HG03108 (cell line): ENCODE measurements at regions not wholly inside any gene's neighbourhood (a gene's known extent, or its start where the extent isn't known, plus 50 kb on each side); places are given as distances from the start of the nearest gene placed in this dataset.
"Not testable (repeated sequence)": the region's sequence is repeated elsewhere in the genome, so short reads cannot be mapped to it uniquely, and the experiment has no call there.

Experiments used
- ATAC-seq: cut with Tn5 transposase; IDR thresholded peaks from one replicate; pipeline ENCODE4 v1.9.1; 2021; ENCODE audit warnings: moderate library complexity; ENCODE audit not compliant: unreplicated experiment

DNA sequence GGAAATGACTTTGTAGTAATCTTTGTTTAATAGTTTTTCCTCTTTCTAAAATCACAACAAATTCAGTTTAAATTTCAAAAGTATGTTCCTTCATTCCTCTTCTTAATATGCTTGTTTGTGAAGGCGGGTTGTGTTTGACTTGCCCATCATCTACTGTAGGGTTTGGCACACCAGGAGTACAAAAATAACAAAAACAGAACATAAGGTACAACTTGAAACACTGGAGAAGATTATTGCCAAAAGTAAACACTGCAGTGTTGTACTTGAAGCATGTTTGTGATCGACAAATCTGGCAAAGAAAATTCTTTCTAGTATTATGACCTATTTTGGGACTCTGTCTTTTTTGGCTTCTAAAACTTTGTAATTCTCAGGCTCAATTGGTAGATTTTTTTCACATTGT, 518.6 kb downstream of the SLITRK5 start:
- ATAC-seq = no peak

DNA sequence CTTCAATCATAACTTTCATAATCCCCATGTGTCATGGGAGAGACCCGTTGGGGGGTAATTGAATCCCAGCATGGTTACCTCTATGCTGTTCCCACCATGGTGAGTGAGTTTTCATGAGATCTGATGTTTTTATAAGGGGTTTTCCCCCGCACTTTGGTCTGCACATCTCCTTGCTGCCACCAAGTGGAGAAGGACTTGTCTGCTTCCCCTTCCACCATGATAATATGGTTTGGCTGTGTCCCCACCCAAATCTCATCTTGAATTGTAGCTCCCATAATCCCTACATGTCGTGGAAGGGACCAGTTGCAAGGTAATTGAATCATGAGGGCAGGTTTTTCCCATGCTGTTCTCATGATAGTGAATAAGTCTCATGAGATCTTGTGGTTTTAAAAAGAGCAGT, 524.9 kb downstream of the SLITRK5 start:
- ATAC-seq = no peak

DNA sequence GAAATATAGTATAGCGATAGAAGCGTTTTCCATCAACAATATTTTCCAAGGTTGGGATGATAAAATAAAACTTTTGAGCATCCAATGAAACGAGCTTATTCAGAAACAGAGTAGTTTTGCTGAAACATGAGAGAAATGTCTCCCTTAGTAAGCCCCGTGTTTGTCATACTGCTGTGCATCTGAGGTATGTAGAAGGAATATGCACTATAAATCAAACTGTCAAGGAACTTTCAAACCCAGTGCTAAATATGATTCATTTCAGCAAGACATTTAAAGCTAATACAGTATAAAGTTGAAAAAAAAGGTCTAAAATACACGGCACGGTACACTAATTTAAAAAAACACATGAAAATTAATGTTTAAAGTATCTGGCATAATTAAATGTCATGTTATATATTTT, 546.2 kb downstream of the SLITRK5 start:
- no peak for ATAC-seq

DNA sequence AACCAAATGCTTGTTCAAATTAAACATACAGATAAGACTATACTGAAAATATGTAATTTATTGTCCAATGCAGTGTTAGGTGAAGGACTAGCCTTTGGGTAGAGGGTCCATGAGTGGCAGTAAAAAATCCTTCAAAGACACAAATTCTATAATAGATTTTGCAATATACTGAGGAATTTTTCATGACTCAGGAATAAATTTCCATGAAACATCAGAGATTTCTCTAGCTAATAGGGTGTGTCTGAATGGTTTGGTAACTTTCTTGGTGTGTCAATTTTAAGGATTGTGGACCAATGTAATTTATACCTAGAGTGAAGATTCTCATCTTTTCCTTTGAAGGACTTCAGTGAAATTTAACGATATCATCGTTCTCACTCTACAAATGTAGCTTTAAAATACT, 546.7 kb downstream of the SLITRK5 start:
- ATAC-seq = no peak

DNA sequence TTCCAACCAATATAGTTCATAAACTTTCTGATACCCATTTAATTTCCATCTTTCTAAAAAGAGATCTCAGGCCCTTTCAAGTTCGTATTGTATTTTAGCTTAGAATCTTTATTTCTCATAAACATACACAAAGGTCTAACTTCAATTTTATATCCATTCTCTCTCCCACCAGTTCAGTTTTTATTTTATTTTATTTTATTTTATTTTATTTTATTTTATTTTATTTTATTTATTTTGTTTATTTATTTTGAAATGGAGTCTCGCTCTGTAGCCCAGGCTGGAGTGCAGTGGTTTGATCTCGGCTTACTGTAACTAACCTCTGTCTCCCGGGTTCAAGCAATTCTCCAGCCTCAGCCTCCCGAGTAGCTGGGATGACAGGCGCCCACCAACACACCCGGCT, 552.8 kb downstream of the SLITRK5 start:
- no peak for ATAC-seq

DNA sequence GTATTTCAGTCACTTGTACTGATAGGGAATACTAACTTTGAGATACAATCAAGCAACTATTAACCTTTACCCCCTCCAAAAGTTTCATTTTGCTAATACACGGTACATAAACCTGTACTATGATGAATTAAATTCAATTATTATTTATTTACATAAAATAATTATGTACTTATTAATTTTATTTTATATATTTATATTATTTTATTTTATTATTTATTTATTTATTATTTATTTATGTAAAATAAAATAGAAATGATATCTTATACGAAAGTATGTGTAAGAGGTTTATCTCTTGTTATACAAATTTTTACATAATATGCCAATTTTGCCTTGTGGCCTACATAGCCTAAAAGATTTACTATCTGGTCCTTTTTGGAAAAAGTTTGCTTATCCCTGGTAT, 564.3 kb downstream of the SLITRK5 start:
- ATAC-seq = no peak

DNA sequence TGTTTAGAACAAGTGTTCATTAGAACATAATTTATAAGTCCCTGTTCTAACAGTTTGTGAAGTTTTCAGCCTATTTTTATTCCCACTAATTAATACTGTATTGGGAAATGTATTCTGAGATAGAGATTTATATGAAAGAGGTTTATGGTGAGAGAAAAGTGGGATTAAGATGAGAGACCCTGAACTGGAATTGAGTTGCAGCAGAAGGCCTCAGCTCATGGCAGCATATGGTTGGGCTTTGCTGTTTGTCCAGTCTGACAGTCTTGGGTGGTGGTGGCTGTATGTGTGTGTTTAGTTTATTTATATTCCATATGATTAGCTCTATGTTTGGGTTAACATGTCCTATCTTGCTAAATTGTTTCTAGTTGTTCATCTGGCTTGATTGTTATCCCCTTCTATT, 575.1 kb downstream of the SLITRK5 start:
- no peak for ATAC-seq

DNA sequence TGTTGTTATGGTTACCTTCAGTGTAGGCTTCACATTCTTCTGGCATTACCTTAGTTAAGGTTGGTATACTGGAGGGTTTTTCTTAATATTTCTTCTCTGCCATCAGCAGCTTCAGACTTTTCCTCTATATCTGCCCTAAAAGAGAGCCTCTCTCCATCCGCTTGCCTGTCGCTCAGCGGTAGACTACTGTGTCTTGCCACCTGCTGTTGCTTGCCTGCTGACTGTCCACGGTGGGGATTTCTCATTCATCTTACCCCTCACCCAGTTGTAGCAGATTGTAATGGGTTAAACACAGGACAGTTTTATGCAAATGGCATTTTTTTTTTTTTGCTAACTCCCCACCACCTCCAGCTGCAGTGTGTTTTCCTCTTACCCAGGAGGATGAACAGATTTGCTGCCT, 577.2 kb downstream of the SLITRK5 start:
- no peak for ATAC-seq

DNA sequence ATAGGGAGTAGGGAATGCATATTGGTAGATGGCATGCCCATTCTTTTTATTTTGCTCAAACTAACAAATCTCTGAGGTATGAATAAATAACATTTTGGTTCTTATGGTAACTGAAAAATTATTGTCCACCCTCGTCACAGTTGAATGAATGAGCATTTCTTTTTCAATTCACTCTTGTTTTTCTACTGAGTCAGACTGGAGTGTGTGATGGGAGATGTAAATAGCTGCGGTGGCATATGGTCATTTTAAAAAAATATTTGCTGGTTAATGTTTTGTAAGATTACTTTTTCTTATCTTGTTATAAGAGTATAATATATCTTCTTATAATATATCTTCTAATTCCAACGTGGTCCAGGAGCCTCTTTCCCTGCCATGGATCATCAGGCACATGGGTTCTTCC, 586.5 kb downstream of the SLITRK5 start:
- no peak for ATAC-seq

DNA sequence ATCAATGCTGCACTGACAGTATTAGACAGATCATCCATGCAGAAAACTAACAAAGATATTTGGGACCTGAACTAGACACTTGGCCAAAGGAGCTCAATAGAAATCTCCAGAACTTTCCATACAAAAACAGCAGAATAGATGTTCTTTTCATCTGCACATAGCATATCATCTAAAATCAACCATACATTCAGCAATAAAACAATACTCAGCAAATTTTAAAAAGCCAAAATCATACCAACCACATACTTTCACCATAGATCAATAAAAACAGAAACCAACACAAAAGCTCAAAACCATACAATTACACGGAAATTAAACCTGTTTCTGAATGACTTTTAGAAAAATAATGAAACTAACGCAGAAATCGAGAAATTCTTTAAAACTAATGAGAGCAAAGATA, 592.6 kb downstream of the SLITRK5 start:
- ATAC-seq = no peak

DNA sequence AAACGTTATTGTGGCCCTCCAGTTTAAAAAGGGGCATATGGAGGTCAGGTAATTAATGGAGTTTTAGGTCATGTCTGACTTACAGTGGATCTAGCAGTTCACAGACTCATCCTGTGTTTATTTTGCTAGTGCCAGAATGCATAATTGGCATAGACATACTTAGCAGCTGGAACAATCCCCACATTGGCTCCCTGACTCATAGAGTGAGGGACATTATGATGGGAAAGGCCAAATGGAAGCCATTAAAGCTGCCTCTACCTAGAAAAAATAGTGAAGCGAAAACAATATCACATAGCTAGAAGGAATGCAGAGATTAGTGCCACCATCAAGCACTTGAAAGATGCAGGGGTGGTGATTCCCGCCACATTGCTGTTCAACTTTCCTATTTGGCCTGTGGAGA, 610.7 kb downstream of the SLITRK5 start:
- no peak for ATAC-seq

DNA sequence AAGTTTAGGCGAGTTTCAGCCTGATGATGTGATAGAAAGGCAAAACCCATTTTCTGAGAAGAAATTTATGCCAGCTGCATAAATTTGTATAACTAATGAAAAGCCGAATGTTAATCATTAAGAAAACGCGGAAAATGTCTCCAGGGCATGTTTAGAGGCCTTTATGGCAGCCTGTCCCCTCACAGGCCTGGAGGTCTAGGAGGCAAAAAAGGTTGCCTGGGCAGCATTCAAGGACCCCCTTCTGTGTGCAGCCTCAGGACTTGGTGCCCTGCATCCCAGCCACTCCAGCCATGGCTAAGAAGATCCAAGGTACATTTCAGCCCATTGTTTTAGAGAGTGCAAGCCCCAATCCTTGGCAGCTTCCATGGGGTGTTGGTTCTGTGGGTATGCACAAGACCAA, 614.2 kb downstream of the SLITRK5 start:
- no peak for ATAC-seq

DNA sequence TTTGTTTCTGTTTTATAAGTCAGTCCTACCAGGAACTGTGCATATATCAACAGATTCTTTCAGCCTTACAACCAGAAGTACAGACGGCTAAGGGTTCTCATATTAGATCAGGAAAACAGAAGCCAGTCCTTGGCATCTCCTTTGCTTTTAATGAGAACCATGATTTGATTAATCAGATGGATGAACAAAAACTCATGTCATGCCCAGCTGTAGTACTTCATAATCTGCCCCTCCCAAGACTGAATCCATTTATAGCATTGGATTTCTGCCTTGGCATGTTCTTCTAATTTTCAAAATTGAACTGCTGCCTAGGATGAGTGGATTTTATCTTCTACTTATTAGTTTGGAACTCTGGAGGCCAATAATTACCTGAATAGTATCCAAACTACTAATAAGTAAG, 617.2 kb downstream of the SLITRK5 start:
- no peak for ATAC-seq

DNA sequence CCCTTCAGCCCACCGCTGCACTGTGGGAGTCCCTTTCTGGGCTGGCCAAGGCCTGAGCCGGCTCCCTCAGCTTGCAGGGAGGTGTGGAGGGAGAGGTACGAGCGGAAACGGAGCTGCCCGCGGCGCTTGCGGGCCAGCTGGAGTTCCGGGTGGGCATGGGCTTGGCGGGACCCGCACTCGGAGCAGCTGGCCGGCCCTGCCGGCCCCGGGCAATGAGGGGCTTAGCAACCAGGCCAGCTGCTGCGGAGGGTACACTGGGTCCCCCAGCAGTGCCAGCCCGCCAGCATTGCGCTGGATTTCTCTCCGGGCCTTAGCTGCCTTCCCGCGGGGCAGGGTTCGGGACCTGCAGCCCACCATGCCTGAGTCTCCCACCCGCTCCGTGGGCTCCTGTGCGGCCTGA, 620.6 kb downstream of the SLITRK5 start:
- not testable (repeated sequence) for ATAC-seq

DNA sequence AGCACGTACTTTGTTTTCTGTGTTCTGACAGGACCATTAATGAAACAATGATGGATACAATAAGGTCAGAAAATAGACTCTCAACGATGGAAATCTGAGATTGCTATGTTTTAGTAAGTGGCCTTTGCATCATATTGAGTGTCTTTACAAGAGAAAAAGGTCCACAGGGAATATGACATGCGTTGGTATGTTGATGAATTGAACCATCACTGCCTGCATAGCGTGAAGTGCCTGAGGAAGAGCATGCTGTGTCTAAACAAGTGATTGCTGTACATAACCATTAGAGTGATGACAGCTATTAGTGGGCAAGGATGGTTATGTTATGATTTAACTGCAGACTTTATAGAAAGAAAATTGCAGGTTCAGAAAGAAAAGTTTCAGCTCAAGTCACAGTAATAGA, 623.2 kb downstream of the SLITRK5 start:
- no peak for ATAC-seq

DNA sequence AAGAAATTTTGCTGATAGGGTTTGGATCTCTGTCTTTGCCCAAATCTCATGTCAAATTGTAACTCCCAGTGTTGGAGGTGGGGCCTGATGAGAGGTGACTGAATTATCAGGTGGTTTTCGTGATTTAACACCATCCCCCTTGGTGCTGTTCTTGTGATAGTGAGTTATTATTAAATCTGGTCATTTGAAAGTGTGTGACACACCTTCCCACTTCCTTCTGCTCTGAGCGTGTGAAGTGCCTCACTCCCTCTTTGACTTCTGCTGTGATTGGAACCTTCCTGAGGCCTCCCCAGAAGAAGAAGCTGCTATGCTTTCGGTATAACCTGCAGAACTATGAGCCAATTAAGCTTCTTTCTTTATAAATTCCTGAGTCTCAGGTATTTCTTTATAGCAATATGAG, 632.0 kb downstream of the SLITRK5 start:
- ATAC-seq = no peak

DNA sequence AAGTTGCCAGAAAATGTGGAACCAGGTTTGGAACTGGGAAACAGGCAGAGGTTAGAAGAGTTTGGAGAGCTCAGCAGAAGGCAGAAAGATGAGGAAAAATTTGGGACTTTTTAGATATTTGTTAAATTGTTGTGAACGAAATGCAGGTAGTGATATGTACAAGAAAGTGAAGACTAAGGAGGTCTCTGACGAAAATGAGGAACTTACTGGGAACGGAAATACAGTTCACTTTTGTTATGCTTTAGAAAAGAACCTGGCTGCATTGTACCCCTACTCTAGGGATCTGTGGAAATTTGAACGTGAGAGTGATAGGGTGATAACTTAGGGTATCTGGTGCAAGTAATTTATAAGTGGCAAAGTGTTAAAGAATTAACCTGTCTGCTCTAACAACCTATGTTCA, 632.4 kb downstream of the SLITRK5 start:
- no peak for ATAC-seq

DNA sequence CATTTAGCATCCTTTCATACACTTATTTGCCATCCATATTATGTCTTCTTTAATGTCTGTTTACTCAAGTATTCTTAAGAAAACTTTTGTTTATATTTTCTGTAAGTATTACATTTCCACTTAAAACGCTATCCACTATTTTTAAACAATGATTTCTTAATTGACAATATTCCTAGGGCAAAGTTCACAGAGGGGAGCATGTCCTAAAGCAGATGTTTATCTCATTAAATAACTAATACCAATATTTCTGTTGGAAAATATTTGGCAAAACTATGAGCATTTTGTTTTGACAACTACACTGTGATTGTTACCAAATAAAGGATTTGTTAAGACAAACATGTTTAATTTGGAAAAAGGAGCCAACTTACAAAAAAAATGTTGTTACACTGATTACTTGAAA, 643.3 kb downstream of the SLITRK5 start:
- ATAC-seq = no peak

DNA sequence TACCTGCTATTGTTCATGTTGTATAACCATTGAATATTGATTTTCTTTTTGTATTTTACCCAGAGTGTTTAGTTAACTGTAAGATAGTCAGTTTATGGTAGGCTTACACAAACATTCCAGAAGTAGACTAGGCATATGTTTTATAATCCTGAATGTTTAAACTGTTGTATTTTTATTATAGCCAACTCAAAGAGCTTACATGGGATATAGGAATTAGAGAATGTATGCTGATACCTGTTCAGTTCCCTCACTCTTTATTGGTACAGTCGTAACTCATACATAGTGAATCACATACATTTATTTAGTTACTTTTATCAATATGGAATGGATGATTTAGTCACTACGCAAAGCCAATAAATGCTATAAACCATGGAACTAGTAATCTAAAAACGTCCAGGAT, 657.9 kb downstream of the SLITRK5 start:
- ATAC-seq = no peak

DNA sequence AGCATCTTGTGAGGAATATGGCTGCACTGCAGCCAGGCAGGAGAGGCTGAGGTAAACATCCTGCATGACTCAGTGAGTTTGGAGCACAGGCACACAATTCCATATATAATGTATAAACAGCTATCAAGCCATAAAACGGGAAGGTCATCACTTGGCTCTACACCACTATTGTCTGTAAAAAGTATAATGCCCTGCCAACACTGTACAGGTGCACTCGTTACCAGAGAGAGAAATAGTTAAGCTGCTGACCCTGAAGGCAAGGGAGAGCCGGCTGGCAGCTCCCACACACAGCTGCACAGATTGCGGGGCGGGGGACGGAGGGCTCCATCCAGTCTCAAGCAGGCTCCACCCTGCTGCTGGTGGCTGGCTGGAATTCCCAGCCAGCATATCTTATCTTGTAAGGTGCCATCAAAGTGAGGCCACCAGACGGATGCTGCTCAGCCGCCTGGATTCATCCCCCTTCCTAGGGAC, 668.1 kb downstream of the SLITRK5 start:
- no peak for ATAC-seq

DNA sequence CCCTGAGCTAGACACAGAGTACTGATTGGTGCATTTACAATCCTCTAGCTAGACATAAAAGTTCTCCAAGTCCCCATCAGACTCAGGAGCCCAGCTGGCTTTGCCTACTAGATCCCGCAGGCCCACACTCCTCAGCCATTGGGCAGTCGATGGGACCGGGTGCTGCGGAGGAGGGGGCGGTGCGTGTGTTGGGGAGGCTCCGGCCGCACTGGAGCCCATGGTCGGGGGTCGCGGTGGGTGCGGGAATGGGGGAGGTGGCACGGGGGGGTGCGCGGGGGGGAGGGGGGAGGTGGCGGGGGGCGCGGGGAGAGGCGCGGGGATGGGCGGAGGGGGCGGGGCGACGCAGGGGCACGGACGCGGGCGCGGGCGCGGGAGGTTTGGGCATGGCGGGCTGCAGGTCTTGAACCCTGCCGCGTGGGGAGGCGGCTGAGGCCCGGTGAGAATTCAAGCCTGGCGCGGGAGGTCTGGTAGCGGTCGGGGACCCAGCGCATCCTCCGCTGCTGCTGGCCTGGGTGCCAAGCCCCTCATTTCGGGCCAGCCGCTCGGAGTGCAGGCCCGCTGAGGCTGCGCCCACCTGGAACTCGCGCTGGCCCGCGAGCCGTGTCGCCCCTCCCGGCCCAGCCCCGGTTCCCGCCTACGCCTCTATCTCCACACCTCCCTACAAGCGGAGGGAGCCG, 674.1 kb downstream of the SLITRK5 start:
- no peak for ATAC-seq

DNA sequence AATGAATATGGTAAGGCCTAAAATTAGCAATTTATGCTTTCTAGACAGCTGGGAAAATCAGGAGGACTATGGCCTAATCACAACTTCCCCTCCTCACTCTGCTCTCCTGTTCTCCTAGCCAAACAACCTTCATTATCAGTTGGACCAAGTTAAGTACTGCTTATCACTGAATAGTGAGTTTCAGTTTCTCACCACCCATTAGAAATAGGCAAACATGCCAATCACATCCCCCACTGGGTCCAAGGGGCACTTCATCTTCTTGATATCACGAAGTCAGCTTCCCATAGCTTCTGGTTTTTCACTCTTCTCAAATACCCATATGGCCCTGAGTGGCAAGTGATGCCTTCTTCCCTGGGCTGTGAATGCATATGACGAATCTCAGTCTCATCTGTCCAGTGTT, 689.6 kb downstream of the SLITRK5 start:
- ATAC-seq = no peak

DNA sequence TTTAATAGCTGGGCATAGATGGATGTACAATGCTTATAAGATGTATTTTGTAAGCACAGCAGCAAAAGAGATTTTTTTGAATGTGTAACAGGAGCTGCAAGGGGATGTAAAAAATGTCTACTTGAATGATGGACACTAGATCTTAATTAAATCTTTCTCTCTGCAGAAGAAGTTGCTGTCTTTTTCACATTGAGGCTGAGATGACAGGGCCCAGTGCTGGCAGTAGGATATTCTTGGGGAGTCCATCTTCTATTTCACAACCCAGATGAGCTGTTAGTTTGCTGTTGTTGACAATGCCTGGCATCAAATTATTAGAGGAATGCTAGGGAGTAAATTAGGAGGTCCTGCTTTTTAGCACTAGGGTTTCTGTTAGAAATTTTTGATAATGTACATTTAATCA, 698.7 kb downstream of the SLITRK5 start:
- ATAC-seq = no peak
